Neuronal stem cell (in vitro differentiated cells): ENCODE measurements at regions not wholly inside any gene's neighbourhood (a gene's known extent, or its start where the extent isn't known, plus 50 kb on each side); places are given as distances from the start of the nearest gene placed in this dataset.

Experiments used
- DNase-seq: peaks from one replicate; pipeline ENCODE4 v3.0.0-alpha.2; 2013; ENCODE audit warnings: low spot score
- H2AFZ ChIP-seq: one replicate; pipeline ENCODE4 v1.6.1; 2013; ENCODE audit warnings: mild to moderate bottlenecking, low read length, inconsistent platforms
- H2AK5ac ChIP-seq: 2 replicates; pipeline ENCODE4 v1.6.1; 2013; ENCODE audit warnings: low read depth, mild to moderate bottlenecking, inconsistent platforms, low read length, moderate library complexity, mixed read lengths
- H2BK120ac ChIP-seq: 2 replicates; pipeline ENCODE4 v1.6.1; 2013; ENCODE audit warnings: low read depth, mild to moderate bottlenecking, inconsistent platforms, low read length, moderate library complexity, mixed read lengths
- H2BK12ac ChIP-seq: one replicate; pipeline ENCODE4 v1.6.1; 2013; ENCODE audit warnings: low read length, inconsistent platforms
- H2BK15ac ChIP-seq: 2 replicates; pipeline ENCODE4 v1.6.1; 2013; ENCODE audit warnings: mild to moderate bottlenecking, low read length, inconsistent platforms, mixed read lengths
- H2BK5ac ChIP-seq: one replicate; pipeline ENCODE4 v1.6.1; 2013; ENCODE audit warnings: inconsistent platforms, mild to moderate bottlenecking, low read length, moderate library complexity
- H3K14ac ChIP-seq: one replicate; pipeline ENCODE4 v1.6.1; 2013; ENCODE audit warnings: low read length, inconsistent platforms
- H3K18ac ChIP-seq: 2 replicates; pipeline ENCODE4 v1.6.1; 2013; ENCODE audit warnings: low read length, inconsistent platforms
- H3K23ac ChIP-seq: 2 replicates; pipeline ENCODE4 v1.6.1; 2013; ENCODE audit warnings: low read depth, mild to moderate bottlenecking, mixed read lengths, low read length, inconsistent platforms; ENCODE audit not compliant: poor library complexity
- H3K27ac ChIP-seq: replicated peaks from 3 replicates; pipeline ENCODE4 v1.5.1; 2013; ENCODE audit warnings: low read length, inconsistent platforms
- H3K27me3 ChIP-seq, 3 experiments: 2 replicates each; pipeline ENCODE4 v1.6.1; 2013; ENCODE audit warnings: low read length in 3 of 3, mild to moderate bottlenecking in 2 of 3, inconsistent platforms in 1 of 3, low read depth in 1 of 3, mixed read lengths in 1 of 3, moderate library complexity in 1 of 3; ENCODE audit not compliant: control insufficient read depth in 3 of 3, insufficient read depth in 3 of 3
- H3K36me3 ChIP-seq, 2 donors: replicated peaks in 1 of 2; 2 replicates each; pipeline ENCODE4 v1.6.1; 2013; ENCODE audit warnings: low read length in 2 of 2; ENCODE audit not compliant: control insufficient read depth in 2 of 2, insufficient read depth in 2 of 2
- H3K4ac ChIP-seq: 2 replicates; pipeline ENCODE4 v1.6.1; 2013; ENCODE audit warnings: inconsistent platforms, mild to moderate bottlenecking, low read length, moderate library complexity
- H3K4me1 ChIP-seq, 2 donors: 1 replicate in 1 of 2; 2 replicates in 1 of 2; pipeline ENCODE4 v1.6.1; 2013; ENCODE audit warnings: low read length in 2 of 2, low read depth in 1 of 2; ENCODE audit not compliant: control insufficient read depth in 2 of 2, insufficient read depth in 1 of 2
- H3K4me2 ChIP-seq: one replicate; pipeline ENCODE4 v1.6.1; 2013; ENCODE audit warnings: mild to moderate bottlenecking, low read length, inconsistent platforms; ENCODE audit not compliant: insufficient read depth, poor library complexity, severe bottlenecking
- H3K4me3 ChIP-seq, 2 donors: 2 replicates each; pipeline ENCODE4 v1.5.1; 2013; ENCODE audit warnings: low read length in 2 of 2, mild to moderate bottlenecking in 2 of 2, inconsistent platforms in 1 of 2, moderate library complexity in 1 of 2
- H3K79me1 ChIP-seq: one replicate; pipeline ENCODE4 v1.6.1; 2013; ENCODE audit warnings: low read depth, mild to moderate bottlenecking, inconsistent platforms, low read length, moderate library complexity
- H3K9ac ChIP-seq: one replicate; pipeline ENCODE4 v1.6.1; 2013; ENCODE audit warnings: mild to moderate bottlenecking, low read depth, low read length, inconsistent platforms; ENCODE audit not compliant: poor library complexity
- H3K9me3 ChIP-seq, 2 donors: replicated peaks in 1 of 2; 2 replicates each; pipeline versions ENCODE3 to v1.6.1; 2013; ENCODE audit warnings: low read length in 2 of 2, mild to moderate bottlenecking in 2 of 2, inconsistent platforms in 1 of 2, low read depth in 1 of 2, mixed read lengths in 1 of 2, moderate library complexity in 1 of 2; ENCODE audit not compliant: control insufficient read depth in 2 of 2, insufficient read depth in 1 of 2
- H4K8ac ChIP-seq: one replicate; pipeline ENCODE4 v1.6.1; 2013; ENCODE audit warnings: low read depth, mild to moderate bottlenecking, inconsistent platforms, low read length, moderate library complexity
- H4K91ac ChIP-seq: one replicate; pipeline ENCODE4 v1.6.1; 2013; ENCODE audit warnings: low read length, low read depth, mild to moderate bottlenecking, inconsistent platforms; ENCODE audit not compliant: poor library complexity
- WGBS, 2 donors: extraction: QIAGEN DNeasy Blood & Tissue Kit; methylation state at CpG; one replicate each; pipeline ENCODE4 v1.1.7; 2013; ENCODE audit warnings: missing lambda C conversion rate in 2 of 2, mixed read lengths in 1 of 2; ENCODE audit not compliant: insufficient read length in 2 of 2, insufficient replicate concordance in 1 of 2; ENCODE audit errors: extremely low coverage in 2 of 2; 5-methylcytosine and 5-hydroxymethylcytosine counted together

GRCh38 chr21:35178098-35178497, 129.0 kb upstream of the RUNX1 start:
- H2BK15ac ChIP-seq, result no peak overlapping the region
- no peak overlapping the region for H2AFZ ChIP-seq
- H2BK12ac ChIP-seq, result no peak overlapping the region
- no peak overlapping the region for H3K4me3 ChIP-seq
- H3K18ac ChIP-seq, result no peak overlapping the region
- no peak overlapping the region for H2AK5ac ChIP-seq
- no peak overlapping the region for H4K8ac ChIP-seq
- H3K27me3 ChIP-seq, result no peaks in the 10 kb centered on the region
- no peak overlapping the region for H2BK120ac ChIP-seq
- H3K4me2 ChIP-seq, result no peak overlapping the region
- no peak for DNase-seq
- no peak overlapping the region for H3K23ac ChIP-seq
- no peak overlapping the region for H2BK5ac ChIP-seq
- no peaks in the 10 kb centered on the region for H3K79me1 ChIP-seq
- WGBS, 2 donors, result no CpG with 5 or more reads among the region's 4 CpGs
- H4K91ac ChIP-seq, result no peak overlapping the region
- no peaks in the 10 kb centered on the region for H3K4me1 ChIP-seq
- peaks cover 0 to 2% of the 10 kb centered on the region in 2 donors for H3K9me3 ChIP-seq
- no peak overlapping the region for H3K9ac ChIP-seq
- H3K27ac ChIP-seq, result no peak overlapping the region
- H3K14ac ChIP-seq, result no peak overlapping the region
- no peaks in the 10 kb centered on the region for H3K36me3 ChIP-seq
- no peak overlapping the region for H3K4ac ChIP-seq

GRCh38 chr21:35172231-35172630, 123.1 kb upstream of the RUNX1 start:
- H3K23ac ChIP-seq, result no peak overlapping the region
- H3K9ac ChIP-seq, result no peak overlapping the region
- H3K4me1 ChIP-seq, result no peaks in the 10 kb centered on the region
- no peak overlapping the region for H2BK5ac ChIP-seq
- no CpG with 5 or more reads among the region's 2 CpGs for WGBS, 2 donors
- H2AFZ ChIP-seq, result no peak overlapping the region
- H2BK120ac ChIP-seq, result no peak overlapping the region
- H3K27me3 ChIP-seq, result no peaks in the 10 kb centered on the region
- no peak overlapping the region for H2AK5ac ChIP-seq
- no peaks in the 10 kb centered on the region for H3K79me1 ChIP-seq
- H2BK15ac ChIP-seq, result no peak overlapping the region
- no peak overlapping the region for H4K8ac ChIP-seq
- H2BK12ac ChIP-seq, result no peak overlapping the region
- no peak overlapping the region for H3K4me3 ChIP-seq
- H3K14ac ChIP-seq, result no peak overlapping the region
- no peak overlapping the region for H3K27ac ChIP-seq
- H3K4me2 ChIP-seq, result no peak overlapping the region
- peaks cover 0 to 2% of the 10 kb centered on the region in 2 donors for H3K9me3 ChIP-seq
- DNase-seq, result no peak
- H3K18ac ChIP-seq, result no peak overlapping the region
- no peak overlapping the region for H3K4ac ChIP-seq
- no peaks in the 10 kb centered on the region for H3K36me3 ChIP-seq
- no peak overlapping the region for H4K91ac ChIP-seq

GRCh38 chr21:35171385-35171784, 122.3 kb upstream of the RUNX1 start:
- no peak overlapping the region for H2AK5ac ChIP-seq
- H3K18ac ChIP-seq, result no peak overlapping the region
- H2BK120ac ChIP-seq, result no peak overlapping the region
- no peak overlapping the region for H4K91ac ChIP-seq
- H3K27me3 ChIP-seq, result no peaks in the 10 kb centered on the region
- H2AFZ ChIP-seq, result no peak overlapping the region
- no peak overlapping the region for H2BK15ac ChIP-seq
- H3K23ac ChIP-seq, result no peak overlapping the region
- H3K9me3 ChIP-seq, result peaks cover 0 to 2% of the 10 kb centered on the region in 2 donors
- H2BK12ac ChIP-seq, result no peak overlapping the region
- no CpG with 5 or more reads among the region's 5 CpGs for WGBS, 2 donors
- no peaks in the 10 kb centered on the region for H3K36me3 ChIP-seq
- no peak overlapping the region for H3K4ac ChIP-seq
- H3K79me1 ChIP-seq, result no peaks in the 10 kb centered on the region
- H3K4me3 ChIP-seq, result no peak overlapping the region
- no peaks in the 10 kb centered on the region for H3K4me1 ChIP-seq
- no peak overlapping the region for H3K14ac ChIP-seq
- H4K8ac ChIP-seq, result no peak overlapping the region
- no peak overlapping the region for H3K4me2 ChIP-seq
- no peak overlapping the region for H2BK5ac ChIP-seq
- no peak overlapping the region for H3K9ac ChIP-seq
- no peak overlapping the region for H3K27ac ChIP-seq
- DNase-seq, result no peak

GRCh38 chr21:35170818-35171217, 121.7 kb upstream of the RUNX1 start:
- Histone ChIP-seq H3K27ac (no peak overlapping the region), H3K14ac (no peak overlapping the region), H3K23ac (no peak overlapping the region), H2AK5ac (no peak overlapping the region), H4K8ac (no peak overlapping the region), H4K91ac (no peak overlapping the region), H3K4ac (no peak overlapping the region), H3K4me3 (no peak overlapping the region), H2BK15ac (no peak overlapping the region), H3K36me3 (no peaks in the 10 kb centered on the region), H3K79me1 (no peaks in the 10 kb centered on the region), H3K9ac (no peak overlapping the region), H2BK5ac (no peak overlapping the region), H3K27me3 (no peaks in the 10 kb centered on the region), H3K18ac (no peak overlapping the region), H2BK120ac (no peak overlapping the region), H3K9me3 (peaks cover 0 to 2% of the 10 kb centered on the region in 2 donors), H2AFZ (no peak overlapping the region), H3K4me2 (no peak overlapping the region), H3K4me1 (no peaks in the 10 kb centered on the region), H2BK12ac (no peak overlapping the region)
- WGBS, 2 donors, result no CpG with 5 or more reads among the region's 4 CpGs
- DNase-seq, result no peak
